Astrocyte of the spinal cord (primary cell): ENCODE measurements at regions not wholly inside any gene's neighbourhood (a gene's known extent, or its start where the extent isn't known, plus 50 kb on each side); places are given as distances from the start of the nearest gene placed in this dataset.

ENCODE experiments used
- DNase-seq: peaks from one replicate; pipeline ENCODE4 v3.0.0; 2011; ENCODE audit warnings: low read depth, low spot score
- H3K4me3 ChIP-seq: 2 replicates; pipeline ENCODE4 v1.5.1; 2011; ENCODE audit warnings: low read depth, mild to moderate bottlenecking, low read length, moderate library complexity
- in situ Hi-C: cut with HindIII; loops from 2 replicates; pipeline ENCODE4 v1.10.0; 2017; ENCODE audit warnings: low sequenced_read_pairs
- TF ChIP-seq, protein P1 (sequence below): IDR thresholded peaks from 2 replicates; pipeline ENCODE4 v1.5.1; 2012; ENCODE audit warnings: low read depth, mild to moderate bottlenecking, low read length, inconsistent platforms

DNA sequence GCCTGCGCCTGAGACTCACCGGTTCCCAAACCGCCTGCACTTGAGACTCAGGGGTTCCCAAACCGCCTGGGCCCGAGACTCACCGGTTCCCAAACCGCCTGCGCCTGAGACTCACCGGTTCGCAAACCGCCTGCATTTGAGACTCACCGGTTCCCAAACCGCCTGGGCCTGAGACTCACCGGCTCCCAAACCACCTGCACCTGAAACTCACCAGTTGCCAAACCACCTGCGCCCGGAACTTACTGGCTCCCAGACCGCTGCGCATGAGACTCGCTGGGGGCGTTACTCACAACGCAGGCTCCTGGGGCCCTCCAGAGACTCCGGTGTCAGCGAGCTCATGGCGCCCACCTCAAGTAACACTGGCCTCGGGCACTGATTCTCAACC is 90.2 kb downstream of the DACT2 start:
- H3K4me3 ChIP-seq, result no peak overlapping the region
- TF ChIP-seq, protein P1, sequence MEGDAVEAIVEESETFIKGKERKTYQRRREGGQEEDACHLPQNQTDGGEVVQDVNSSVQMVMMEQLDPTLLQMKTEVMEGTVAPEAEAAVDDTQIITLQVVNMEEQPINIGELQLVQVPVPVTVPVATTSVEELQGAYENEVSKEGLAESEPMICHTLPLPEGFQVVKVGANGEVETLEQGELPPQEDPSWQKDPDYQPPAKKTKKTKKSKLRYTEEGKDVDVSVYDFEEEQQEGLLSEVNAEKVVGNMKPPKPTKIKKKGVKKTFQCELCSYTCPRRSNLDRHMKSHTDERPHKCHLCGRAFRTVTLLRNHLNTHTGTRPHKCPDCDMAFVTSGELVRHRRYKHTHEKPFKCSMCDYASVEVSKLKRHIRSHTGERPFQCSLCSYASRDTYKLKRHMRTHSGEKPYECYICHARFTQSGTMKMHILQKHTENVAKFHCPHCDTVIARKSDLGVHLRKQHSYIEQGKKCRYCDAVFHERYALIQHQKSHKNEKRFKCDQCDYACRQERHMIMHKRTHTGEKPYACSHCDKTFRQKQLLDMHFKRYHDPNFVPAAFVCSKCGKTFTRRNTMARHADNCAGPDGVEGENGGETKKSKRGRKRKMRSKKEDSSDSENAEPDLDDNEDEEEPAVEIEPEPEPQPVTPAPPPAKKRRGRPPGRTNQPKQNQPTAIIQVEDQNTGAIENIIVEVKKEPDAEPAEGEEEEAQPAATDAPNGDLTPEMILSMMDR, result no peak
- DNase-seq, result no peak
- in situ Hi-C loops, result no loop called here

DNA sequence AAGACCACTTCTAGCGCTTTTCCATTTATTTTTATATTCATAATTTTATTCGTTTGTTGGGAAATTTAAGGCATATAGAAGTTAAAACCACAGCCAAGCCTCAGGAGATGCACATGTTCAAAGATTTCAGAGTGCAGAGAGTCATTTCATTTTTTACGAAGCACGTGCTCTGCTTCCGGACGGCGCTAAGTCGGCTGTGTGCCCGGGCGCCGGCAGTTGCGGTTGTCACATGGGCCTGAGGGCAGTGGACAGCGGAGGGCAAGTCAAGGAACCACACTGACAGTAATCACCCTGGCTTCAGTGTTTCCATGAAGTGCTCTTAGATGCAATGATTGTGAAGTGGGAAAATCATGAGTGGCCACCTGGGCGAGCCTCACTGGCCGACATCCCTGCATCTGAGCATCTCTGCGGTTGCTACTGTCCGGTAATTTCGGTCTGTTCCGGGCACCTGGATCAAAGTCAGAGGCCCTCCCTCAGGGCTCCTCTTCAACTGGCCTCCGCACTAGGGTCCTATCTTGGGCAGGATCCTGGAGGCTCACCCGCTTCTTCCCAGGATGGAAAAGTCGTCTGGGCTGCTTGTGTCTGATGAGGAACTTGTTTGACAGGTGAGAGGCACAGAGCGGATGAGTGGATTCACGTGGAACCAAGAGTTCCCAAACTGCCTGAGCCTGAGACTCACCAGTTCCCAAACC is 90.8 kb downstream of the DACT2 start:
- DNase-seq, result no peak
- TF ChIP-seq, protein P1, result no peak
- in situ Hi-C loops, result no loop called here
- H3K4me3 ChIP-seq, result no peak overlapping the region

- no peak overlapping the region for H3K4me3 ChIP-seq
- in situ Hi-C loops, result no loop called here
- no peak for DNase-seq
- TF ChIP-seq, protein P1, result no peak
Measured at GRCh38 chr6:168227840-168228239, 91.7 kb downstream of the DACT2 start.

GRCh38 chr6:168226902-168227318 is 92.7 kb downstream of the DACT2 start:
- H3K4me3 ChIP-seq, result no peak overlapping the region
- TF ChIP-seq, protein P1, result no peak
- in situ Hi-C loops, result no loop called here
- no peak for DNase-seq

GRCh38 chr6:168226061-168226752 is 93.4 kb downstream of the DACT2 start:
- TF ChIP-seq, protein P1, result no peak
- DNase-seq, result no peak
- in situ Hi-C loops, result no loop called here
- no peak overlapping the region for H3K4me3 ChIP-seq

DNA sequence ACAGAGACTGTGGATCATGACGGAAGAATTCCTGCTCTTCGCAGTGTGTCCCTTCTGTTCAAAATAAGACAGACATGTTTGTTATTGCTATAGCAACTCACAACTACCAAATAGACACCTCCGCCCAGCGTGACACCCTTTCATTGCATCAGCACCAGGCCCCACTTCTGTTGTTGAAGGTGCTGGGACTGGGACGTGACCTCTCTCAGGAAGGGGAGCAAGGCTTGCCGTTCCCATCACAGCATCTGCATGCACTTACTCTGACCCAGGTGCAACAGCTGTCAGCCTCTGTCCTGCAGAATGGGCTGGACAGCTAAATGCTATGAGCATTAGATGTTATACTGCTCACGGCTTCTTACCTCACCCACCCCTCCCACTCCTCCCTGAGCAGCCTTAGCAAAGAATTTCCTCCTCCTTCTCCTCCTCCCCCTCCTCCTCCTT is 94.1 kb downstream of the DACT2 start:
- TF ChIP-seq, protein P1, result no peak
- in situ Hi-C loops, result no loop called here
- no peak for DNase-seq

More for the DNA sequence above, 94.1 kb downstream of the DACT2 start:
- no peak overlapping the region for H3K4me3 ChIP-seq
